HUES48 (cell line): ENCODE measurements at regions not wholly inside any gene's neighbourhood (a gene's known extent, or its start where the extent isn't known, plus 50 kb on each side); places are given as distances from the start of the nearest gene placed in this dataset.

Source experiments
- H3K27ac ChIP-seq: one replicate; pipeline ENCODE4 v1.7.0; 2013; ENCODE audit warnings: low read depth, low read length, inconsistent platforms
- H3K27me3 ChIP-seq: 2 replicates; pipeline ENCODE4 v1.6.1; 2013; ENCODE audit warnings: mild to moderate bottlenecking, low read length; ENCODE audit not compliant: control insufficient read depth, insufficient read depth
- H3K36me3 ChIP-seq: 2 replicates; pipeline ENCODE4 v1.6.1; 2013; ENCODE audit warnings: low read length; ENCODE audit not compliant: control insufficient read depth, insufficient read depth
- H3K4me1 ChIP-seq: 2 replicates; pipeline ENCODE4 v1.6.1; 2013; ENCODE audit warnings: mild to moderate bottlenecking, low read length; ENCODE audit not compliant: control insufficient read depth, insufficient read depth
- H3K4me3 ChIP-seq: 2 replicates; pipeline ENCODE4 v1.5.1; 2013; ENCODE audit warnings: mild to moderate bottlenecking, low read depth, low read length
- H3K9ac ChIP-seq: 2 replicates; pipeline ENCODE4 v1.6.1; 2013; ENCODE audit warnings: mild to moderate bottlenecking, low read depth, low read length, moderate library complexity
- H3K9me3 ChIP-seq: 2 replicates; pipeline ENCODE4 v1.6.1; 2013; ENCODE audit warnings: low read length; ENCODE audit not compliant: control insufficient read depth, insufficient read depth

- no peaks in the 10 kb centered on the region for H3K9me3 ChIP-seq
- H3K36me3 ChIP-seq, result no peaks in the 10 kb centered on the region
- H3K27ac ChIP-seq, result no peak overlapping the region
- peaks cover 25% of the 10 kb centered on the region for H3K4me1 ChIP-seq
- no peaks in the 10 kb centered on the region for H3K27me3 ChIP-seq
- H3K9ac ChIP-seq, result no peak overlapping the region
- H3K4me3 ChIP-seq, result no peak overlapping the region
These were observed 254.2 kb downstream of the OLFM3 start for GRCh38 chr1:101742509-101742908.

GRCh38 chr1:101745551-101746270, 251.0 kb downstream of the OLFM3 start:
- Histone ChIP-seq H3K9me3 (no peaks in the 10 kb centered on the region), H3K36me3 (no peaks in the 10 kb centered on the region), H3K4me3 (no peak overlapping the region), H3K9ac (no peak overlapping the region), H3K4me1 (peaks cover 15% of the 10 kb centered on the region), H3K27ac (no peak overlapping the region), H3K27me3 (no peaks in the 10 kb centered on the region)

- no peak overlapping the region for H3K9ac ChIP-seq
- no peak overlapping the region for H3K4me3 ChIP-seq
These were observed 248.6 kb downstream of the OLFM3 start for GRCh38 chr1:101748077-101748476.

More at GRCh38 chr1:101748077-101748476, 248.6 kb downstream of the OLFM3 start:
- H3K27me3 ChIP-seq, result no peaks in the 10 kb centered on the region
- no peaks in the 10 kb centered on the region for H3K4me1 ChIP-seq
- no peak overlapping the region for H3K27ac ChIP-seq
- no peaks in the 10 kb centered on the region for H3K9me3 ChIP-seq
- H3K36me3 ChIP-seq, result no peaks in the 10 kb centered on the region
